Activated CD4-positive, alpha-beta memory T cell treated with anti-CD3 and anti-CD28 coated beads for 36 hours (primary cell): ENCODE measurements at regions not wholly inside any gene's neighbourhood (a gene's known extent, or its start where the extent isn't known, plus 50 kb on each side); places are given as distances from the start of the nearest gene placed in this dataset.
"Not testable (repeated sequence)": the region's sequence is repeated elsewhere in the genome, so short reads cannot be mapped to it uniquely, and the experiment has no call there.

ENCODE experiments used
- CTCF ChIA-PET: fragments of 350-600 bp; sonication (Branson Sonifier 250); formaldehyde crosslinking; loops from one replicate; lab custom pipeline; 2021; ENCODE audit warnings: antibody characterized with exemption, inconsistent platforms; lab: Charles Lee
- POLR2A ChIA-PET: fragments of 350-600 bp; sonication (Branson Sonifier 250); formaldehyde crosslinking; loops from one replicate; lab custom pipeline; 2021; ENCODE audit warnings: antibody characterized with exemption; lab: Charles Lee
- DNase-seq: peaks from one replicate; pipeline ENCODE4 v3.0.0-alpha.2; 2020
- H3K27ac Mint-ChIP-seq: one replicate; pipeline ENCODE4 v1.8.0; 2021; ENCODE audit warnings: mixed read lengths
- H3K27me3 Mint-ChIP-seq: one replicate; pipeline ENCODE4 v1.8.0; 2021; ENCODE audit warnings: mixed read lengths
- H3K36me3 Mint-ChIP-seq: one replicate; pipeline ENCODE4 v1.8.0; 2021; ENCODE audit warnings: mixed read lengths
- H3K4me1 Mint-ChIP-seq: one replicate; pipeline ENCODE4 v1.8.0; 2021; ENCODE audit warnings: low read depth, mixed read lengths
- H3K4me3 Mint-ChIP-seq: one replicate; pipeline ENCODE4 v1.8.0; 2021; ENCODE audit warnings: mild to moderate bottlenecking, mixed read lengths
- H3K9me3 Mint-ChIP-seq: one replicate; pipeline ENCODE4 v1.8.0; 2021; ENCODE audit warnings: mixed read lengths
- intact Hi-C: fragments of 100-400 bp; cut with micrococcal nuclease; formaldehyde crosslinking; loops from one replicate; pipeline ENCODE4 v1.15.1; 2023

- peak overlapping the region; percentile 66 for H3K4me3 Mint-ChIP-seq
- POLR2A ChIA-PET: not testable (repeated sequence)
Measured at GRCh38 chr1:244300029-244300375, 151.7 kb downstream of the ADSS2 start.

GRCh38 chr1:244301595-244302130, 150.0 kb downstream of the ADSS2 start:
- intact Hi-C loops: no loop called here
- Mint-ChIP-seq H3K27me3 (no peaks in the 10 kb centered on the region), H3K9me3 (no peaks in the 10 kb centered on the region), H3K27ac (no peak overlapping the region), H3K36me3 (no peaks in the 10 kb centered on the region), H3K4me3 (no peak overlapping the region), H3K4me1 (peaks cover 5% of the 10 kb centered on the region)
- POLR2A ChIA-PET: no interaction called here
- DNase-seq: no peak
- CTCF ChIA-PET: interaction anchor here (0.5 to 0.6 kb wide), 2 partner anchors 22 to 345 kb away, joined by 3 read pairs; no protein-coding TSS in a partner anchor

More at GRCh38 chr1:244300029-244300375, 151.7 kb downstream of the ADSS2 start:
- CTCF ChIA-PET: interaction anchor here (0.5 to 3.8 kb wide), 20 partner anchors 10 to 1740 kb away, joined by 3 to 22 read pairs (median 3); no protein-coding TSS in a partner anchor
- H3K27ac Mint-ChIP-seq, H3K9me3 Mint-ChIP-seq, H3K36me3 Mint-ChIP-seq, intact Hi-C loops, H3K27me3 Mint-ChIP-seq, DNase-seq, H3K4me1 Mint-ChIP-seq: not testable (repeated sequence)

GRCh38 chr1:244302876-244303609, 148.7 kb downstream of the ADSS2 start:
- no peaks in the 10 kb centered on the region for H3K9me3 Mint-ChIP-seq

GRCh38 chr1:244303610-244303969, 148.1 kb downstream of the ADSS2 start:
- CTCF ChIA-PET: no interaction called here
- POLR2A ChIA-PET: no interaction called here
- H3K9me3 Mint-ChIP-seq: no peaks in the 10 kb centered on the region
- intact Hi-C loops: no loop called here
- no peak overlapping the region for H3K4me3 Mint-ChIP-seq
- H3K27ac Mint-ChIP-seq: no peak overlapping the region
- peaks cover 5% of the 10 kb centered on the region for H3K4me1 Mint-ChIP-seq
- no peaks in the 10 kb centered on the region for H3K36me3 Mint-ChIP-seq
- DNase-seq: no peak
- no peaks in the 10 kb centered on the region for H3K27me3 Mint-ChIP-seq

More at GRCh38 chr1:244302876-244303609, 148.7 kb downstream of the ADSS2 start:
- no peaks in the 10 kb centered on the region for H3K27me3 Mint-ChIP-seq
- H3K4me1 Mint-ChIP-seq: peaks cover 5% of the 10 kb centered on the region
- intact Hi-C loops: no loop called here
- no peaks in the 10 kb centered on the region for H3K36me3 Mint-ChIP-seq
- DNase-seq: no peak
- ChIA-PET POLR2A (no interaction called here), CTCF (no interaction called here)
- no peak overlapping the region for H3K4me3 Mint-ChIP-seq
- no peak overlapping the region for H3K27ac Mint-ChIP-seq

- no peak for DNase-seq
- intact Hi-C loops: no loop called here
- Mint-ChIP-seq H3K4me3 (no peak overlapping the region), H3K27me3 (no peaks in the 10 kb centered on the region), H3K36me3 (no peaks in the 10 kb centered on the region), H3K27ac (no peak overlapping the region), H3K4me1 (peaks cover 5% of the 10 kb centered on the region), H3K9me3 (no peaks in the 10 kb centered on the region)
- ChIA-PET CTCF (no interaction called here), POLR2A (no interaction called here)
Measured at GRCh38 chr1:244304156-244304555, 147.6 kb downstream of the ADSS2 start.

- intact Hi-C loops: no loop called here
- H3K4me1 Mint-ChIP-seq: no peaks in the 10 kb centered on the region
- CTCF ChIA-PET: no interaction called here
- no peaks in the 10 kb centered on the region for H3K27me3 Mint-ChIP-seq
- peaks cover 2% of the 10 kb centered on the region for H3K9me3 Mint-ChIP-seq
- no peak overlapping the region for H3K4me3 Mint-ChIP-seq
- POLR2A ChIA-PET: no interaction called here
- no peaks in the 10 kb centered on the region for H3K36me3 Mint-ChIP-seq
- DNase-seq: no peak
- no peak overlapping the region for H3K27ac Mint-ChIP-seq
Measured at GRCh38 chr1:244304656-244305055, 147.1 kb downstream of the ADSS2 start.

- DNase-seq: no peak
- H3K4me3 Mint-ChIP-seq: no peak overlapping the region
- intact Hi-C loops: no loop called here
- peaks cover 2% of the 10 kb centered on the region for H3K9me3 Mint-ChIP-seq
- no peaks in the 10 kb centered on the region for H3K4me1 Mint-ChIP-seq
- H3K27ac Mint-ChIP-seq: no peak overlapping the region
- CTCF ChIA-PET: no interaction called here
- H3K27me3 Mint-ChIP-seq: no peaks in the 10 kb centered on the region
- H3K36me3 Mint-ChIP-seq: no peaks in the 10 kb centered on the region
- POLR2A ChIA-PET: no interaction called here
Measured at GRCh38 chr1:244305776-244306341, 145.8 kb downstream of the ADSS2 start.

- no peak overlapping the region for H3K27ac Mint-ChIP-seq
- H3K4me3 Mint-ChIP-seq: no peak overlapping the region
- H3K36me3 Mint-ChIP-seq: no peaks in the 10 kb centered on the region
- H3K4me1 Mint-ChIP-seq: no peaks in the 10 kb centered on the region
- DNase-seq: no peak
- H3K9me3 Mint-ChIP-seq: peaks cover 2% of the 10 kb centered on the region
- intact Hi-C loops: no loop called here
- ChIA-PET CTCF (no interaction called here), POLR2A (no interaction called here)
- no peaks in the 10 kb centered on the region for H3K27me3 Mint-ChIP-seq
Measured at GRCh38 chr1:244306544-244306943, 145.2 kb downstream of the ADSS2 start.

- H3K27me3 Mint-ChIP-seq, POLR2A ChIA-PET, intact Hi-C loops, H3K9me3 Mint-ChIP-seq, H3K4me1 Mint-ChIP-seq, H3K4me3 Mint-ChIP-seq, DNase-seq, H3K27ac Mint-ChIP-seq, H3K36me3 Mint-ChIP-seq: not testable (repeated sequence)
- CTCF ChIA-PET: interaction anchor here (0.9 kb wide), 1 partner anchor 10 kb away, joined by 3 read pairs; no protein-coding TSS in a partner anchor
Measured at GRCh38 chr1:244309191-244309590, 142.5 kb downstream of the ADSS2 start.

GRCh38 chr1:244311784-244312532, 139.8 kb downstream of the ADSS2 start:
- Mint-ChIP-seq H3K4me1 (no peaks in the 10 kb centered on the region), H3K9me3 (peaks cover 2% of the 10 kb centered on the region), H3K4me3 (no peak overlapping the region), H3K36me3 (no peaks in the 10 kb centered on the region), H3K27me3 (no peaks in the 10 kb centered on the region), H3K27ac (no peak overlapping the region)
- CTCF ChIA-PET: interaction anchor here (0.9 kb wide), 2 partner anchors 13 to 24 kb away, joined by 3 read pairs; no protein-coding TSS in a partner anchor
- DNase-seq: no peak
- POLR2A ChIA-PET: no interaction called here
- intact Hi-C loops: no loop called here

GRCh38 chr1:244313346-244313745, 138.4 kb downstream of the ADSS2 start:
- H3K36me3 Mint-ChIP-seq: no peaks in the 10 kb centered on the region
- intact Hi-C loops: no loop called here
- no peak for DNase-seq
- H3K4me1 Mint-ChIP-seq: no peaks in the 10 kb centered on the region
- no peak overlapping the region for H3K27ac Mint-ChIP-seq
- H3K4me3 Mint-ChIP-seq: no peak overlapping the region
- POLR2A ChIA-PET: no interaction called here
- CTCF ChIA-PET: no interaction called here
- H3K9me3 Mint-ChIP-seq: peaks cover 2% of the 10 kb centered on the region
- no peaks in the 10 kb centered on the region for H3K27me3 Mint-ChIP-seq

GRCh38 chr1:244314921-244315559, 136.7 kb downstream of the ADSS2 start:
- Mint-ChIP-seq H3K4me1 (peaks cover 11% of the 10 kb centered on the region), H3K4me3 (no peak overlapping the region), H3K36me3 (no peaks in the 10 kb centered on the region), H3K27me3 (no peaks in the 10 kb centered on the region), H3K9me3 (no peaks in the 10 kb centered on the region), H3K27ac (no peak overlapping the region)
- ChIA-PET CTCF (interaction anchor here (0.6 kb wide), 1 partner anchor 46 kb away, joined by 3 read pairs; no protein-coding TSS in a partner anchor), POLR2A (no interaction called here)
- intact Hi-C loops: no loop called here
- DNase-seq: no peak
